H9 (cell line): ENCODE measurements at regions not wholly inside any gene's neighbourhood (a gene's known extent, or its start where the extent isn't known, plus 50 kb on each side); places are given as distances from the start of the nearest gene placed in this dataset.

Experiments used
- DNase-seq: peaks from one replicate; pipeline ENCODE4 v3.0.0-alpha.2; 2017
- H2AFZ ChIP-seq: one replicate; pipeline ENCODE4 v1.6.1; 2013; ENCODE audit warnings: mild to moderate bottlenecking, low read length, control low read depth, moderate library complexity
- H2AK5ac ChIP-seq: 2 replicates; pipeline ENCODE4 v1.6.1; 2013; ENCODE audit warnings: low read length, control low read depth, mixed read lengths; ENCODE audit not compliant: insufficient read length
- H2BK120ac ChIP-seq: one replicate; pipeline ENCODE4 v1.6.1; 2013; ENCODE audit warnings: low read depth, mild to moderate bottlenecking, low read length, control low read depth, inconsistent platforms; ENCODE audit not compliant: poor library complexity, severe bottlenecking
- H2BK12ac ChIP-seq: 2 replicates; pipeline ENCODE4 v1.6.1; 2013; ENCODE audit warnings: low read length, control low read depth, mixed read lengths, low read depth; ENCODE audit not compliant: insufficient read length
- H2BK15ac ChIP-seq: 2 replicates; pipeline ENCODE4 v1.6.1; 2013; ENCODE audit warnings: low read depth, low read length, control low read depth
- H2BK20ac ChIP-seq: one replicate; pipeline ENCODE4 v1.6.1; 2013; ENCODE audit warnings: low read depth, mild to moderate bottlenecking, low read length, control low read depth, inconsistent platforms; ENCODE audit not compliant: poor library complexity, severe bottlenecking
- H2BK5ac ChIP-seq: 2 replicates; pipeline ENCODE4 v1.6.1; 2013; ENCODE audit warnings: low read length, control low read depth, mixed read lengths; ENCODE audit not compliant: insufficient read length
- H3K14ac ChIP-seq: 2 replicates; pipeline ENCODE4 v1.6.1; 2013; ENCODE audit warnings: low read length, control low read depth; ENCODE audit not compliant: insufficient read depth
- H3K18ac ChIP-seq: 2 replicates; pipeline ENCODE4 v1.6.1; 2013; ENCODE audit warnings: low read depth, mild to moderate bottlenecking, mixed read lengths, low read length, control low read depth; ENCODE audit not compliant: insufficient read length
- H3K23ac ChIP-seq: 2 replicates; pipeline ENCODE4 v1.6.1; 2013; ENCODE audit warnings: low read length, control low read depth, mixed read lengths, low read depth; ENCODE audit not compliant: insufficient read length
- H3K23me2 ChIP-seq: 2 replicates; pipeline ENCODE4 v1.6.1; 2013; ENCODE audit warnings: low read depth, mild to moderate bottlenecking, mixed read lengths, low read length, control low read depth; ENCODE audit not compliant: insufficient read length, poor library complexity, severe bottlenecking
- H3K27ac ChIP-seq: 2 replicates; pipeline ENCODE4 v1.5.1; 2013; ENCODE audit warnings: low read length, control low read depth, mixed read lengths, low read depth; ENCODE audit not compliant: insufficient read length
- H3K27me3 ChIP-seq: 2 replicates; pipeline ENCODE4 v1.6.1; 2013; ENCODE audit warnings: low read length, control low read depth, inconsistent platforms; ENCODE audit not compliant: insufficient read depth
- H3K4ac ChIP-seq: 2 replicates; pipeline ENCODE4 v1.6.1; 2013; ENCODE audit warnings: low read depth, mild to moderate bottlenecking, control low read depth, inconsistent platforms, low read length, moderate library complexity
- H3K4me1 ChIP-seq: 2 replicates; pipeline ENCODE4 v1.6.1; 2013; ENCODE audit warnings: low read length, control low read depth, inconsistent platforms; ENCODE audit not compliant: insufficient read depth
- H3K4me2 ChIP-seq: 2 replicates; pipeline ENCODE4 v1.6.1; 2013; ENCODE audit warnings: low read length, control low read depth, mixed read lengths; ENCODE audit not compliant: insufficient read length, insufficient read depth
- H3K56ac ChIP-seq: 2 replicates; pipeline ENCODE4 v1.6.1; 2013; ENCODE audit warnings: low read depth, mild to moderate bottlenecking, mixed read lengths, low read length, control low read depth; ENCODE audit not compliant: insufficient read length
- H3K79me1 ChIP-seq: 2 replicates; pipeline ENCODE4 v1.6.1; 2013; ENCODE audit warnings: low read depth, mild to moderate bottlenecking, moderate library complexity, low read length, control low read depth, inconsistent platforms; ENCODE audit not compliant: insufficient read depth, poor library complexity, severe bottlenecking
- H3K79me2 ChIP-seq: 2 replicates; pipeline ENCODE4 v1.6.1; 2013; ENCODE audit warnings: low read length, control low read depth, inconsistent platforms; ENCODE audit not compliant: insufficient read depth
- H3K9ac ChIP-seq: 2 replicates; pipeline ENCODE4 v1.6.1; 2013; ENCODE audit warnings: low read length, control low read depth, mixed read lengths; ENCODE audit not compliant: insufficient read length; ENCODE audit errors: extremely low read depth
- H3K9me3 ChIP-seq: one replicate; pipeline ENCODE4 v1.6.1; 2013; ENCODE audit warnings: low read depth, low read length, inconsistent platforms; ENCODE audit not compliant: control insufficient read depth
- H3T11ph ChIP-seq: one replicate; pipeline ENCODE4 v1.6.1; 2013; ENCODE audit warnings: mild to moderate bottlenecking, low read length, control low read depth, inconsistent platforms
- H4K20me1 ChIP-seq: one replicate; pipeline ENCODE4 v1.6.1; 2013; ENCODE audit not compliant: control insufficient read depth, insufficient read length, insufficient read depth
- H4K5ac ChIP-seq: 2 replicates; pipeline ENCODE4 v1.6.1; 2013; ENCODE audit warnings: low read depth, mild to moderate bottlenecking, mixed read lengths, low read length, control low read depth; ENCODE audit not compliant: insufficient read length
- H4K8ac ChIP-seq: replicated peaks from 2 replicates; pipeline ENCODE4 v1.6.1; 2013; ENCODE audit warnings: low read length, control low read depth, mixed read lengths, low read depth; ENCODE audit not compliant: insufficient read length
- H4K91ac ChIP-seq: 2 replicates; pipeline ENCODE4 v1.6.1; 2013; ENCODE audit warnings: low read depth, mild to moderate bottlenecking, moderate library complexity, mixed read lengths, low read length, control low read depth; ENCODE audit not compliant: insufficient read length
- H3K27ac Mint-ChIP-seq, 3 experiments: 2 replicates in 2 of 3; 3 replicates in 1 of 3; pipeline ENCODE4 v1.8.0; 2020 to 2021; ENCODE audit warnings: mixed read lengths in 3 of 3, mild to moderate bottlenecking in 1 of 3, moderate library complexity in 1 of 3
- H3K27me3 Mint-ChIP-seq: 2 replicates; pipeline ENCODE4 v1.8.0; 2021; ENCODE audit warnings: low read depth, mild to moderate bottlenecking, moderate library complexity, mixed read lengths
- H3K36me3 Mint-ChIP-seq, 3 experiments: 2 replicates in 2 of 3; 3 replicates in 1 of 3; pipeline ENCODE4 v1.8.0; 2020 to 2021; ENCODE audit warnings: low read depth in 3 of 3, mixed read lengths in 3 of 3; ENCODE audit not compliant: insufficient read depth in 1 of 3
- H3K4me1 Mint-ChIP-seq, 2 experiments: 2 replicates each; pipeline ENCODE4 v1.8.0; 2020; ENCODE audit warnings: mixed read lengths in 2 of 2
- H3K4me3 Mint-ChIP-seq, 2 experiments: 2 replicates in 1 of 2; 3 replicates in 1 of 2; pipeline ENCODE4 v1.8.0; 2020 to 2021; ENCODE audit warnings: mild to moderate bottlenecking in 2 of 2, mixed read lengths in 2 of 2, moderate library complexity in 1 of 2
- H3K9me3 Mint-ChIP-seq, 2 experiments: 2 replicates in 1 of 2; 3 replicates in 1 of 2; pipeline ENCODE4 v1.8.0; 2020; ENCODE audit warnings: mild to moderate bottlenecking in 2 of 2, mixed read lengths in 2 of 2, moderate library complexity in 1 of 2
- CTCF ChIP-seq: fragments of 200-600 bp; sonication (generic); conservative IDR thresholded peaks from 3 replicates; pipeline ENCODE4 v1.8.0; 2021; ENCODE audit warnings: antibody characterized with exemption, mild to moderate bottlenecking
- WGBS: extraction: QIAGEN DNeasy Blood & Tissue Kit; methylation state at CpG from one replicate; pipeline ENCODE4 v1.1.7; 2013; ENCODE audit warnings: missing lambda C conversion rate, low lambda C conversion rate, mixed read lengths; ENCODE audit not compliant: insufficient read length; ENCODE audit errors: extremely low coverage; 5-methylcytosine and 5-hydroxymethylcytosine counted together

GRCh38 chr4:181606300-181606699, 636.9 kb upstream of the TENM3 start:
- Histone ChIP-seq H4K20me1 (no peaks in the 10 kb centered on the region), H2AK5ac (no peak overlapping the region), H3K23ac (no peak overlapping the region), H3K18ac (no peak overlapping the region), H3K23me2 (no peaks in the 10 kb centered on the region), H3K4ac (no peak overlapping the region), H4K91ac (no peak overlapping the region), H2BK12ac (no peak overlapping the region), H3K9ac (no peak overlapping the region), H2BK15ac (no peak overlapping the region), H3K56ac (no peak overlapping the region), H3K14ac (no peak overlapping the region), H3K79me1 (no peaks in the 10 kb centered on the region), H3K27ac (no peak overlapping the region), H2BK5ac (no peak overlapping the region), H2AFZ (no peak overlapping the region), H4K5ac (no peak overlapping the region), H3K27me3 (no peaks in the 10 kb centered on the region), H2BK120ac (no peak overlapping the region), H2BK20ac (no peak overlapping the region), H3K79me2 (no peaks in the 10 kb centered on the region), H3T11ph (no peak overlapping the region), H3K4me1 (peaks cover 4% of the 10 kb centered on the region; the same call in 1 of the 2 replicates), H4K8ac (no peak overlapping the region), H3K9me3 (no peaks in the 10 kb centered on the region), H3K4me2 (no peak overlapping the region)
- Mint-ChIP-seq H3K27ac (peak overlapping the region in 1 of 3 experiments; percentile 11; a peak in 1 of 7 replicates), H3K4me3 (no peak overlapping the region), H3K4me1 (peaks cover 5 to 12% of the 10 kb centered on the region in 2 experiments; a peak in 3 of 4 replicates), H3K27me3 (no peaks in the 10 kb centered on the region), H3K9me3 (no peaks in the 10 kb centered on the region; a peak in 1 of 5 replicates), H3K36me3 (0 out of 7 replicates have a peak, but pooled peaks cover 0 to 4% (median 0%) of the 10 kb centered on the region in 3 experiments)
- TF ChIP-seq CTCF = no peak
- DNase-seq = no peak
- WGBS = no CpG with 5 or more reads among the region's 1 CpG
